Smooth muscle cell (in vitro differentiated cells): ENCODE measurements at regions not wholly inside any gene's neighbourhood (a gene's known extent, or its start where the extent isn't known, plus 50 kb on each side); places are given as distances from the start of the nearest gene placed in this dataset.

Source experiments
- DNase-seq: peaks from one replicate; lab custom pipeline; 2025; ENCODE audit not compliant: unreplicated experiment; lab: John Stamatoyannopoulos, UW
- H2AFZ ChIP-seq: fragments of 200-600 bp; sonication (generic); 2 replicates; pipeline ENCODE4 v1.6.0; 2016; ENCODE audit warnings: antibody characterized with exemption, low read depth, mild to moderate bottlenecking
- H3F3A ChIP-seq: fragments of 200-600 bp; sonication (generic); 2 replicates; pipeline ENCODE4 v1.6.0; 2017; ENCODE audit warnings: antibody characterized with exemption, low read depth
- H3K27ac ChIP-seq: fragments of 200-600 bp; sonication (generic); 2 replicates; pipeline ENCODE4 v1.5.1; 2016; ENCODE audit warnings: low read depth, mild to moderate bottlenecking
- H3K27me3 ChIP-seq: fragments of 200-600 bp; sonication (generic); 2 replicates; pipeline ENCODE4 v1.6.1; 2016; ENCODE audit warnings: low read depth, mild to moderate bottlenecking
- H3K36me3 ChIP-seq: fragments of 200-600 bp; sonication (generic); 2 replicates; pipeline ENCODE4 v1.5.1; 2016; ENCODE audit warnings: low read depth
- H3K4me1 ChIP-seq: fragments of 200-600 bp; sonication (generic); 2 replicates; pipeline ENCODE4 v1.5.1; 2016; ENCODE audit warnings: low read depth
- H3K4me2 ChIP-seq: fragments of 200-600 bp; sonication (generic); 2 replicates; pipeline ENCODE4 v1.6.0; 2016; ENCODE audit warnings: mild to moderate bottlenecking
- H3K4me3 ChIP-seq: fragments of 200-600 bp; sonication (generic); 2 replicates; pipeline ENCODE4 v1.5.1; 2016; ENCODE audit warnings: mild to moderate bottlenecking
- H3K79me2 ChIP-seq: fragments of 200-600 bp; sonication (generic); 2 replicates; pipeline ENCODE4 v1.6.0; 2016; ENCODE audit warnings: low read depth, mild to moderate bottlenecking
- H3K9ac ChIP-seq: fragments of 200-600 bp; sonication (generic); 2 replicates; pipeline ENCODE4 v1.6.0; 2016; ENCODE audit warnings: low read depth
- H3K9me3 ChIP-seq: fragments of 200-600 bp; sonication (generic); replicated peaks from 2 replicates; pipeline ENCODE4 v1.5.1; 2016; ENCODE audit warnings: low read depth
- H4K20me1 ChIP-seq: fragments of 200-600 bp; sonication (generic); 2 replicates; pipeline ENCODE4 v1.6.0; 2016; ENCODE audit warnings: low read depth
- WGBS: methylation state at CpG from one replicate; pipeline ENCODE4 v1.1.7; 2016; ENCODE audit warnings: low lambda C conversion rate; 5-methylcytosine and 5-hydroxymethylcytosine counted together
- TF ChIP-seq, protein P1 (sequence below): fragments of 200-600 bp; sonication (generic); IDR thresholded peaks from 2 replicates; pipeline ENCODE4 v1.5.1; 2017; ENCODE audit warnings: borderline replicate concordance, mild to moderate bottlenecking, antibody characterized with exemption; ENCODE audit not compliant: insufficient read depth, poor library complexity, severe bottlenecking

DNA sequence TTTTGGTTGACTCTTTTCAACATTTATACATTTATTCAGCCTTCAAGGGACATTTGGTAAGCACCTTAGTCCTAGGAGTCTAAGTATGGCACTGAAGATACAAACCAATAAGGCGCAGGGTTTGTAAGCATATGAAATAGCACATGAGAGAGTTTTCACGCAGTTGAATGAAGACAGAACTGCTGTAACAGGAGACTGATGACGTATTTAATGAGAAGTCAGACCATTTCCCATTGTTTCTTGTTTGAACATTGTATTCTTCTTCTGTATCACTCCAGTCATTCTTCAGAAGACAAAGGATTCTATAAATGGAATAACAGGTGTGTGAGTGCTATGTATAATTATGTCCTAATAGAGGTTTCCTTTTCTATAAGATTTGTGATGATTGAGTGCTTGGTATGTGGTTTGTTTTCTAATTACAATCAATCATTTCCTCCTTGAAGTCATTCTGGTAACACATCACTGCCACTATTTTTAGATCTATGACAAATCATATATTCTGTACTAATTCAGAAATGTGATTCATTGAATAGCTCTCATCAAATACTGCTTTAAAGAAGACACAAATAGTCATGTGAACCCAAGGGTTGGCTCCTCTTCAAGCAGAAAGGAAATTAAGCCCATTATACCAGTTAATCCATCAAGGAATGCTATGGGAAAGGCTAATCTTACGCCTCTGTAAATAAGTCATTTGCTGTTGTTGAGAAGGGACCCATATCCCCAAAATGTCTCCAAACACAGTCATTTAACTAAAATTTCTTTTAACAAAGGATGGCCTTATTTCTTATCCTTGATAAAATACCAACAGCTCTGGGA is 222.8 kb upstream of the NBEA start:
- no peaks in the 10 kb centered on the region for H3K36me3 ChIP-seq
- H4K20me1 ChIP-seq = no peaks in the 10 kb centered on the region
- no peak overlapping the region for H3K4me2 ChIP-seq
- TF ChIP-seq, protein P1, sequence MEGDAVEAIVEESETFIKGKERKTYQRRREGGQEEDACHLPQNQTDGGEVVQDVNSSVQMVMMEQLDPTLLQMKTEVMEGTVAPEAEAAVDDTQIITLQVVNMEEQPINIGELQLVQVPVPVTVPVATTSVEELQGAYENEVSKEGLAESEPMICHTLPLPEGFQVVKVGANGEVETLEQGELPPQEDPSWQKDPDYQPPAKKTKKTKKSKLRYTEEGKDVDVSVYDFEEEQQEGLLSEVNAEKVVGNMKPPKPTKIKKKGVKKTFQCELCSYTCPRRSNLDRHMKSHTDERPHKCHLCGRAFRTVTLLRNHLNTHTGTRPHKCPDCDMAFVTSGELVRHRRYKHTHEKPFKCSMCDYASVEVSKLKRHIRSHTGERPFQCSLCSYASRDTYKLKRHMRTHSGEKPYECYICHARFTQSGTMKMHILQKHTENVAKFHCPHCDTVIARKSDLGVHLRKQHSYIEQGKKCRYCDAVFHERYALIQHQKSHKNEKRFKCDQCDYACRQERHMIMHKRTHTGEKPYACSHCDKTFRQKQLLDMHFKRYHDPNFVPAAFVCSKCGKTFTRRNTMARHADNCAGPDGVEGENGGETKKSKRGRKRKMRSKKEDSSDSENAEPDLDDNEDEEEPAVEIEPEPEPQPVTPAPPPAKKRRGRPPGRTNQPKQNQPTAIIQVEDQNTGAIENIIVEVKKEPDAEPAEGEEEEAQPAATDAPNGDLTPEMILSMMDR = no peak
- 93% methylated on average over 4 of the region's 4 CpGs for WGBS
- no peak for DNase-seq
- no peak overlapping the region for H3K27ac ChIP-seq
- H3K9me3 ChIP-seq = peaks cover 7% of the 10 kb centered on the region
- no peaks in the 10 kb centered on the region for H3K27me3 ChIP-seq
- H3K9ac ChIP-seq = no peak overlapping the region
- no peak overlapping the region for H3K4me3 ChIP-seq
- no peaks in the 10 kb centered on the region for H3K79me2 ChIP-seq
- no peak overlapping the region for H2AFZ ChIP-seq
- H3F3A ChIP-seq = no peaks in the 10 kb centered on the region
- peaks cover 13% of the 10 kb centered on the region for H3K4me1 ChIP-seq

DNA sequence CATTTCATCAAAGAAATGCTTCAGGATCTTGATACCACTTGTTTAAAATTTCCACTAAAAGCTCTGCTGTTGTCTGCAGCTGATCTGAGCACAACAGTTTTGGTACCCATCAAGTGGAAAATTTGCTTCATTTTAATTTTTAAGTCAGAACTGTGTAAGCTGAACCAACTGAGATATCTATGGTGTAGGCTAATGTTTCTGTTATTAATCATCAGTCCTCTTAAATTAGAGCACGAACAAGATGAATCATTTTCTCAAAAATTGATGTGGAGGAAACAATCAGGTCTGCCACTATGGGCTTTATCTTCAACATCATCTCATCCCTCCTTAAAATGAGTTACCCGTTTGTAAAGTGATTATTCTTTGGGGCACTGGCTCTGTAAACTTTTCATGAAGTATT is 221.5 kb upstream of the NBEA start:
- Histone ChIP-seq H4K20me1 (no peaks in the 10 kb centered on the region), H3K27me3 (no peaks in the 10 kb centered on the region), H3K79me2 (no peaks in the 10 kb centered on the region), H3F3A (no peaks in the 10 kb centered on the region), H3K9ac (no peak overlapping the region), H3K4me1 (peaks cover 13% of the 10 kb centered on the region), H3K36me3 (no peaks in the 10 kb centered on the region), H3K9me3 (peaks cover 7% of the 10 kb centered on the region), H3K4me2 (no peak overlapping the region), H2AFZ (no peak overlapping the region), H3K27ac (no peak overlapping the region), H3K4me3 (no peak overlapping the region)
- TF ChIP-seq, protein P1 = no peak
- no peak for DNase-seq
- 64% methylated on average over 2 of the region's 2 CpGs for WGBS

DNA sequence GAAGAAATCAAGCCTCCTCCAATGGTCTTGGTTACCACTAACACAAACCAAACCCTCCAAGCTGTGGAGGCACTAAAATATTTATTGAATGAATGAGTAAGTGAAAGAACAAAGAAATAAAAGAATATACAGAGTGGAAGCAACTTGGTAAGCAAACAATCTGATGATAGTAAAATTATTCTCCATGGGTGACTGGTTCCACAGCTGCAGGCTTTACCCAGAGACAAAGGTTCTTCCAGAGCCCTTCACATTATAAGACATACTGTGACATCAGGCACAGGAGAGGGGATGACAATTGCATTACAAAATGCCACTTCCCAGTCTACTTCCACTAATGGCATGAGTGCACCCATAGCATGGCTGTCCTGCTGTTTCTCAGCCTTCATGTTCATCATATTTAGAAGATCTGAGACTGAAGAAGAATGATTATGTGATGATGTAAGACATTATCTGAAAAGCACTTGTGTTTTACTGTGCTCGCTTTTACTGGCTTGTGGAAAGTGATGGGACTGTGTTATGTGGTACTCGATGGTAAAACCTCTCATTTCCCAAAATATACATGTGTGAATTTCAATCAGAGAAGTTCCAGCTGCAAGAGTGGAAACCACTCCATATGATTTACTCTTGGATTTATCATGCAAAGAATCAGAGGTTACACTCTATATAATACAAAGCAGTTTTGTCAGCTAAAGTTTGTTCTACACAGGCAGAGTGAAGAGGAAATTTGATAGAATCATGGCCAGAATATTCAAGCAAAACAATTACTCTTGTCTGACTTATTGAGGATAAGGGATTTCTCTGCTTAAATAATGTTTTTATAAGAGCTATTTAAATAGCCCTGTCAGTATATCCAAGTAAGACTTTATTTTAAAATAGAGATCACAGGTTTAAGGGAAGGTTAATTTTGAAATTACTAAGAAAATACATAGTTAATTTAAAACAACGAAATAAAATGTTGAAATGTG is 220.2 kb upstream of the NBEA start:
- Histone ChIP-seq H3K4me2 (no peak overlapping the region), H3K36me3 (no peaks in the 10 kb centered on the region), H3F3A (no peaks in the 10 kb centered on the region), H3K79me2 (no peaks in the 10 kb centered on the region), H3K27me3 (no peaks in the 10 kb centered on the region), H3K9me3 (peaks cover 7% of the 10 kb centered on the region), H3K4me3 (no peak overlapping the region), H2AFZ (no peak overlapping the region), H3K9ac (no peak overlapping the region), H3K4me1 (peaks cover 13% of the 10 kb centered on the region), H4K20me1 (no peaks in the 10 kb centered on the region), H3K27ac (no peak overlapping the region)
- DNase-seq = no peak
- WGBS = 38% methylated on average over 3 of the region's 3 CpGs
- TF ChIP-seq, protein P1 = no peak
